Transverse colon (tissue), 3 donors: ENCODE measurements at regions not wholly inside any gene's neighbourhood (a gene's known extent, or its start where the extent isn't known, plus 50 kb on each side); places are given as distances from the start of the nearest gene placed in this dataset.

ENCODE experiments used
- CTCF ChIP-seq, 5 experiments: fragments of 200-600 bp in 3 of 5; fragments of 450-650 bp in 2 of 5; sonication (generic) in 3 of 5; IDR thresholded peaks; 1 replicate in 2 of 5; 2 replicates in 3 of 5; pipeline ENCODE4 v1.5.1; 2016 to 2017; ENCODE audit warnings: antibody characterized with exemption in 5 of 5, inconsistent platforms in 3 of 5, mild to moderate bottlenecking in 2 of 5, moderate library complexity in 1 of 5
- EP300 ChIP-seq: sonication (generic); formaldehyde crosslinking; IDR thresholded peaks from one replicate; pipeline ENCODE4 v1.6.1; 2017; ENCODE audit warnings: antibody characterized with exemption, low read depth

DNA sequence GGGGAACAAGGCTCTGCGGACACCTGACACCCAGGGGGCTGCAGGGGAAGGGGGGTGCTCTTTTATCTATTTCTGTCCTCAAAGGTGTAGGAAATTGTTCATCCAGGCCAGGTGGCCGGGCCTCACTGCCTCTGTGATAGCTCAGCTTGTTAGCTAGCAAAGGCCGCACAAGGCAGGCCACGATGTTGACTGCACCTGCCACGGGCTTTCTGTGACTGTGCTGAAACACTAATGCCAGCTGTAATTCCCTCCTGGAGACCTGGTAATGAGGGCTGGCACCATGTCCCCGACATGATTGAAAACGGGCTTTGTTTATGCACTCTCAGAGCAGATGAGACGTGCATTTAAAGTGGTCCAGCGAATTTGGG, 61.4 kb upstream of the APCDD1L start:
- TF ChIP-seq CTCF (IDR thresholded peaks at IDR 0.05) (no peak), EP300 (no peak)
